Esophagus squamous epithelium (tissue), 5 donors: ENCODE measurements at regions not wholly inside any gene's neighbourhood (a gene's known extent, or its start where the extent isn't known, plus 50 kb on each side); places are given as distances from the start of the nearest gene placed in this dataset.
"Not testable (repeated sequence)": the region's sequence is repeated elsewhere in the genome, so short reads cannot be mapped to it uniquely, and the experiment has no call there.

ENCODE experiments used
- DNase-seq: peaks from one replicate; lab custom pipeline; 2025; lab: John Stamatoyannopoulos, UW
- H3K27ac ChIP-seq, 4 donors: fragments of 200-600 bp; sonication (generic); one replicate each; pipeline ENCODE4 v1.5.1; 2016 to 2019; ENCODE audit warnings: mild to moderate bottlenecking in 1 of 4
- H3K27me3 ChIP-seq, 4 donors: fragments of 200-600 bp; sonication (generic); 1 replicate in 3 of 4; 2 replicates in 1 of 4; pipeline versions ENCODE4 v1.5.1 to v1.6.0; 2017 to 2021; ENCODE audit warnings: antibody characterized with exemption in 1 of 4
- H3K36me3 ChIP-seq, 3 donors: fragments of 200-600 bp; sonication (generic); one replicate each; pipeline ENCODE4 v1.5.1; 2016 to 2019
- H3K4me1 ChIP-seq, 3 donors: fragments of 200-600 bp; sonication (generic); one replicate each; pipeline ENCODE4 v1.5.1; 2017 to 2019
- H3K4me3 ChIP-seq, 4 donors: fragments of 200-600 bp; sonication (generic); 1 replicate in 3 of 4; 2 replicates in 1 of 4; pipeline ENCODE4 v1.5.1; 2016 to 2019; ENCODE audit warnings: mild to moderate bottlenecking in 2 of 4, moderate library complexity in 1 of 4
- H3K9me3 ChIP-seq, 3 donors: fragments of 200-600 bp; sonication (generic); one replicate each; pipeline ENCODE4 v1.5.1; 2016 to 2019
- CTCF ChIP-seq, 6 experiments: fragments of 450-650 bp in 4 of 6; fragments of 200-600 bp in 2 of 6; sonication (generic) in 2 of 6; IDR thresholded peaks; one replicate each; pipeline ENCODE4 v1.5.1; 2016 to 2019; ENCODE audit warnings: antibody characterized with exemption in 6 of 6, mild to moderate bottlenecking in 4 of 6, moderate library complexity in 4 of 6
- POLR2A ChIP-seq, 4 donors: fragments of 450-650 bp; IDR thresholded peaks; one replicate each; pipeline ENCODE4 v1.6.1; 2017; ENCODE audit warnings: antibody characterized with exemption in 4 of 4, mild to moderate bottlenecking in 4 of 4, moderate library complexity in 3 of 4
- WGBS, 2 donors: methylation state at CpG; one replicate each; pipeline ENCODE4 v1.1.5; 2018; 5-methylcytosine and 5-hydroxymethylcytosine counted together
- intact Hi-C: fragments of 100-400 bp; cut with DNase I; formaldehyde crosslinking; loops from one replicate; pipeline ENCODE4 v1.15.0; 2022
- donor health status: DM: yes; HTN: yes; CAD: no.

GRCh38 chr6:55117267-55117666 is 57.0 kb upstream of the HCRTR2 start:
- no peak for DNase-seq
- Histone ChIP-seq H3K36me3 (no peaks in the 10 kb centered on the region), H3K27me3 (no peaks in the 10 kb centered on the region), H3K27ac (no peak overlapping the region), H3K4me3 (no peak overlapping the region), H3K9me3 (no peaks in the 10 kb centered on the region), H3K4me1 (no peaks in the 10 kb centered on the region)
- intact Hi-C loops = no loop called here
- WGBS, 2 donors = 53% methylated on average over 1 of the region's 1 CpG
- TF ChIP-seq POLR2A (IDR thresholded peaks at IDR 0.05) (no peak), CTCF (IDR thresholded peaks at IDR 0.05) (no peak)

GRCh38 chr6:55124241-55124640 is 50.1 kb upstream of the HCRTR2 start:
- H3K4me3 ChIP-seq, H3K27ac ChIP-seq, H3K4me1 ChIP-seq, DNase-seq, intact Hi-C loops, H3K27me3 ChIP-seq, H3K36me3 ChIP-seq, H3K9me3 ChIP-seq: not testable (repeated sequence)
- WGBS, 2 donors = 75 to 76% methylated on average over 2 of the region's 2 CpGs
